Activated CD4-positive, alpha-beta T cell treated with anti-CD3 and anti-CD28 coated beads, Interleukin-2, amount 10 ng/mL, durations not matched to agents 24 days and 14 days (primary cell): ENCODE measurements at regions not wholly inside any gene's neighbourhood (a gene's known extent, or its start where the extent isn't known, plus 50 kb on each side); places are given as distances from the start of the nearest gene placed in this dataset.

Experiments used
- DNase-seq: peaks from one replicate; pipeline ENCODE4 v3.0.0; 2022
- H3K27ac Mint-ChIP-seq: one replicate; pipeline ENCODE4 v1.8.0; 2022; ENCODE audit warnings: mild to moderate bottlenecking, mixed read lengths
- H3K27me3 Mint-ChIP-seq: one replicate; pipeline ENCODE4 v1.8.0; 2022; ENCODE audit warnings: mixed read lengths
- H3K36me3 Mint-ChIP-seq: one replicate; pipeline ENCODE4 v1.8.0; 2022; ENCODE audit warnings: low read depth, mild to moderate bottlenecking, mixed read lengths
- H3K4me1 Mint-ChIP-seq: one replicate; pipeline ENCODE4 v1.8.0; 2021; ENCODE audit warnings: mixed read lengths
- H3K4me3 Mint-ChIP-seq: one replicate; pipeline ENCODE4 v1.8.0; 2022; ENCODE audit warnings: mild to moderate bottlenecking, moderate library complexity, mixed read lengths
- H3K9me3 Mint-ChIP-seq: one replicate; pipeline ENCODE4 v1.8.0; 2021; ENCODE audit warnings: mixed read lengths
- intact Hi-C: fragments of 100-400 bp; cut with micrococcal nuclease; formaldehyde crosslinking; loops from one replicate; pipeline ENCODE4 v1.15.1; 2023

- no peak overlapping the region for H3K27ac Mint-ChIP-seq
- H3K4me1 Mint-ChIP-seq = no peaks in the 10 kb centered on the region
- intact Hi-C loops = no loop called here
- no peaks in the 10 kb centered on the region for H3K36me3 Mint-ChIP-seq
- DNase-seq = no peak
- H3K27me3 Mint-ChIP-seq = no peaks in the 10 kb centered on the region
- no peak overlapping the region for H3K4me3 Mint-ChIP-seq
- H3K9me3 Mint-ChIP-seq = peaks cover 7% of the 10 kb centered on the region
Measured at GRCh38 chr17:14461227-14461548, 160.3 kb downstream of the HS3ST3B1 start.

- intact Hi-C loops = no loop called here
- H3K36me3 Mint-ChIP-seq = no peaks in the 10 kb centered on the region
- no peaks in the 10 kb centered on the region for H3K27me3 Mint-ChIP-seq
- H3K4me1 Mint-ChIP-seq = no peaks in the 10 kb centered on the region
- H3K4me3 Mint-ChIP-seq = no peak overlapping the region
- no peak overlapping the region for H3K27ac Mint-ChIP-seq
- no peak for DNase-seq
- H3K9me3 Mint-ChIP-seq = peaks cover 7% of the 10 kb centered on the region
Measured at GRCh38 chr17:14460516-14461226, 159.8 kb downstream of the HS3ST3B1 start.

GRCh38 chr17:14459955-14460354, 159.1 kb downstream of the HS3ST3B1 start:
- intact Hi-C loops = no loop called here
- H3K36me3 Mint-ChIP-seq = no peaks in the 10 kb centered on the region
- no peak overlapping the region for H3K4me3 Mint-ChIP-seq
- H3K9me3 Mint-ChIP-seq = peaks cover 7% of the 10 kb centered on the region
- no peak overlapping the region for H3K27ac Mint-ChIP-seq
- H3K27me3 Mint-ChIP-seq = no peaks in the 10 kb centered on the region
- H3K4me1 Mint-ChIP-seq = no peaks in the 10 kb centered on the region
- no peak for DNase-seq

- intact Hi-C loops = no loop called here
- no peak overlapping the region for H3K27ac Mint-ChIP-seq
- H3K36me3 Mint-ChIP-seq = no peaks in the 10 kb centered on the region
- H3K4me3 Mint-ChIP-seq = no peak overlapping the region
- H3K4me1 Mint-ChIP-seq = no peaks in the 10 kb centered on the region
- no peaks in the 10 kb centered on the region for H3K27me3 Mint-ChIP-seq
- no peak for DNase-seq
- H3K9me3 Mint-ChIP-seq = peaks cover 7% of the 10 kb centered on the region
Measured at GRCh38 chr17:14458724-14459123, 157.8 kb downstream of the HS3ST3B1 start.

GRCh38 chr17:14454746-14455145, 153.9 kb downstream of the HS3ST3B1 start:
- Mint-ChIP-seq H3K36me3 (no peaks in the 10 kb centered on the region), H3K4me1 (no peaks in the 10 kb centered on the region), H3K4me3 (no peak overlapping the region), H3K27ac (no peak overlapping the region), H3K9me3 (no peaks in the 10 kb centered on the region), H3K27me3 (no peaks in the 10 kb centered on the region)
- intact Hi-C loops = no loop called here
- no peak for DNase-seq

GRCh38 chr17:14452856-14453255, 152.0 kb downstream of the HS3ST3B1 start:
- intact Hi-C loops = no loop called here
- no peaks in the 10 kb centered on the region for H3K36me3 Mint-ChIP-seq
- no peak overlapping the region for H3K4me3 Mint-ChIP-seq
- DNase-seq = no peak
- no peaks in the 10 kb centered on the region for H3K4me1 Mint-ChIP-seq
- no peaks in the 10 kb centered on the region for H3K9me3 Mint-ChIP-seq
- H3K27ac Mint-ChIP-seq = no peak overlapping the region
- H3K27me3 Mint-ChIP-seq = no peaks in the 10 kb centered on the region

- intact Hi-C loops = no loop called here
- no peak for DNase-seq
- no peaks in the 10 kb centered on the region for H3K9me3 Mint-ChIP-seq
Measured at GRCh38 chr17:14451729-14452191, 150.9 kb downstream of the HS3ST3B1 start.

GRCh38 chr17:14448818-14449217, 147.9 kb downstream of the HS3ST3B1 start:
- H3K27ac Mint-ChIP-seq = no peak overlapping the region
- no peaks in the 10 kb centered on the region for H3K36me3 Mint-ChIP-seq
- no peak for DNase-seq
- H3K4me1 Mint-ChIP-seq = peaks cover 2% of the 10 kb centered on the region
- H3K27me3 Mint-ChIP-seq = peaks cover 8% of the 10 kb centered on the region
- intact Hi-C loops = no loop called here
- no peak overlapping the region for H3K4me3 Mint-ChIP-seq
- H3K9me3 Mint-ChIP-seq = peaks cover 4% of the 10 kb centered on the region

More at GRCh38 chr17:14451729-14452191, 150.9 kb downstream of the HS3ST3B1 start:
- Mint-ChIP-seq H3K27ac (no peak overlapping the region), H3K4me1 (no peaks in the 10 kb centered on the region), H3K4me3 (no peak overlapping the region), H3K36me3 (no peaks in the 10 kb centered on the region), H3K27me3 (no peaks in the 10 kb centered on the region)

GRCh38 chr17:14446825-14447224, 145.9 kb downstream of the HS3ST3B1 start:
- H3K4me1 Mint-ChIP-seq = peaks cover 2% of the 10 kb centered on the region
- peaks cover 4% of the 10 kb centered on the region for H3K9me3 Mint-ChIP-seq
- no peak for DNase-seq
- no peak overlapping the region for H3K27ac Mint-ChIP-seq
- no peak overlapping the region for H3K4me3 Mint-ChIP-seq
- no peaks in the 10 kb centered on the region for H3K36me3 Mint-ChIP-seq
- peaks cover 8% of the 10 kb centered on the region for H3K27me3 Mint-ChIP-seq
- intact Hi-C loops = no loop called here

GRCh38 chr17:14444915-14445314, 144.0 kb downstream of the HS3ST3B1 start:
- peaks cover 2% of the 10 kb centered on the region for H3K4me1 Mint-ChIP-seq
- intact Hi-C loops = no loop called here
- no peak overlapping the region for H3K4me3 Mint-ChIP-seq
- H3K27ac Mint-ChIP-seq = no peak overlapping the region
- no peaks in the 10 kb centered on the region for H3K36me3 Mint-ChIP-seq
- H3K9me3 Mint-ChIP-seq = peaks cover 4% of the 10 kb centered on the region
- H3K27me3 Mint-ChIP-seq = peaks cover 10% of the 10 kb centered on the region
- DNase-seq = no peak

GRCh38 chr17:14442798-14443528, 142.1 kb downstream of the HS3ST3B1 start:
- Mint-ChIP-seq H3K27me3 (peaks cover 10% of the 10 kb centered on the region), H3K36me3 (no peaks in the 10 kb centered on the region), H3K4me3 (no peak overlapping the region), H3K9me3 (peaks cover 4% of the 10 kb centered on the region), H3K27ac (no peak overlapping the region), H3K4me1 (peaks cover 2% of the 10 kb centered on the region)
- no peak for DNase-seq
- intact Hi-C loops = no loop called here

- DNase-seq = no peak
- Mint-ChIP-seq H3K9me3 (no peaks in the 10 kb centered on the region), H3K4me1 (no peaks in the 10 kb centered on the region), H3K27ac (no peak overlapping the region), H3K36me3 (no peaks in the 10 kb centered on the region), H3K4me3 (no peak overlapping the region), H3K27me3 (peaks cover 2% of the 10 kb centered on the region)
- intact Hi-C loops = no loop called here
Measured at GRCh38 chr17:14437176-14437575, 136.3 kb downstream of the HS3ST3B1 start.

- Mint-ChIP-seq H3K9me3 (no peaks in the 10 kb centered on the region), H3K27ac (no peak overlapping the region), H3K4me1 (no peaks in the 10 kb centered on the region), H3K36me3 (no peaks in the 10 kb centered on the region), H3K27me3 (no peaks in the 10 kb centered on the region), H3K4me3 (no peak overlapping the region)
- peak; percentile 16 for DNase-seq
- intact Hi-C loops = no loop called here
Measured at GRCh38 chr17:14436266-14436665, 135.4 kb downstream of the HS3ST3B1 start.

- peaks cover 3% of the 10 kb centered on the region for H3K4me1 Mint-ChIP-seq
- intact Hi-C loops = no loop called here
- H3K36me3 Mint-ChIP-seq = no peaks in the 10 kb centered on the region
- DNase-seq = peak; percentile 47
- no peaks in the 10 kb centered on the region for H3K9me3 Mint-ChIP-seq
- H3K27ac Mint-ChIP-seq = no peak overlapping the region
- H3K27me3 Mint-ChIP-seq = no peaks in the 10 kb centered on the region
- H3K4me3 Mint-ChIP-seq = no peak overlapping the region
Measured at GRCh38 chr17:14434506-14434905, 133.6 kb downstream of the HS3ST3B1 start.
